Liver (tissue), 8 donors: ENCODE measurements at regions not wholly inside any gene's neighbourhood (a gene's known extent, or its start where the extent isn't known, plus 50 kb on each side); places are given as distances from the start of the nearest gene placed in this dataset.

Source experiments
- DNase-seq: peaks from one replicate; pipeline ENCODE4 v3.0.0-alpha.2; 2017; ENCODE audit warnings: low spot score
- H3K27ac ChIP-seq, 2 donors: one replicate each; pipeline ENCODE4 v1.7.0; 2013; ENCODE audit warnings: inconsistent platforms in 2 of 2, low read length in 2 of 2, control low read depth in 1 of 2, low read depth in 1 of 2, mild to moderate bottlenecking in 1 of 2
- H3K27me3 ChIP-seq, 4 donors: one replicate each; pipeline versions ENCODE4 v1.6.1 to v1.7.0; 2013; ENCODE audit warnings: low read length in 3 of 4, inconsistent platforms in 1 of 4, mild to moderate bottlenecking in 1 of 4, moderate library complexity in 1 of 4; ENCODE audit not compliant: control insufficient read depth in 4 of 4, insufficient read depth in 4 of 4
- H3K36me3 ChIP-seq, 4 donors: one replicate each; pipeline versions ENCODE4 v1.6.1 to v1.7.0; 2013; ENCODE audit warnings: low read length in 3 of 4, mild to moderate bottlenecking in 3 of 4, low read depth in 1 of 4, moderate library complexity in 1 of 4; ENCODE audit not compliant: control insufficient read depth in 4 of 4, insufficient read depth in 3 of 4
- H3K4me1 ChIP-seq, 4 donors: one replicate each; pipeline versions ENCODE4 v1.6.1 to v1.7.0; 2013; ENCODE audit warnings: low read length in 3 of 4, mild to moderate bottlenecking in 3 of 4, moderate library complexity in 1 of 4; ENCODE audit not compliant: control insufficient read depth in 4 of 4, insufficient read depth in 4 of 4
- H3K4me3 ChIP-seq, 3 donors: one replicate each; pipeline versions ENCODE4 v1.6.1 to v1.7.0; 2013; ENCODE audit warnings: low read length in 3 of 3, control low read depth in 1 of 3, low read depth in 1 of 3, mild to moderate bottlenecking in 1 of 3
- H3K9ac ChIP-seq, 2 donors: one replicate each; pipeline ENCODE4 v1.7.0; 2013; ENCODE audit warnings: low read length in 2 of 2, mild to moderate bottlenecking in 2 of 2, moderate library complexity in 2 of 2, control low read depth in 1 of 2, low read depth in 1 of 2
- H3K9me3 ChIP-seq, 4 donors: one replicate each; pipeline versions ENCODE4 v1.6.1 to v1.7.0; 2013; ENCODE audit warnings: low read length in 3 of 4; ENCODE audit not compliant: control insufficient read depth in 4 of 4
- CTCF ChIP-seq: fragments of 150-350 bp; IDR thresholded peaks from 2 replicates; pipeline ENCODE4 v1.5.1; 2017; ENCODE audit warnings: improper control_type of control experiment, low read depth, low read length; ENCODE audit not compliant: missing input control
- EGR1 ChIP-seq, 2 donors: IDR thresholded peaks; 2 replicates each; pipeline ENCODE4 v1.6.1; 2016 to 2018; ENCODE audit warnings: antibody characterized with exemption in 2 of 2, low read depth in 2 of 2
- FOXA1 ChIP-seq: IDR thresholded peaks from 2 replicates; pipeline ENCODE4 v1.6.1; 2016; ENCODE audit warnings: antibody characterized with exemption
- FOXA2 ChIP-seq: IDR thresholded peaks from 2 replicates; pipeline ENCODE4 v1.6.1; 2016; ENCODE audit warnings: antibody characterized with exemption
- GABPA ChIP-seq, 2 donors: IDR thresholded peaks in 1 of 2; conservative IDR thresholded peaks in 1 of 2; 2 replicates each; pipeline ENCODE4 v1.6.1; 2016; ENCODE audit warnings: antibody characterized with exemption in 2 of 2, mild to moderate bottlenecking in 1 of 2, moderate library complexity in 1 of 2
- HNF4A ChIP-seq, 2 donors: conservative IDR thresholded peaks; 2 replicates each; pipeline ENCODE4 v1.6.1; 2016; ENCODE audit warnings: antibody characterized with exemption in 2 of 2, mild to moderate bottlenecking in 2 of 2
- HNF4G ChIP-seq: IDR thresholded peaks from 2 replicates; pipeline ENCODE4 v1.6.1; 2016; ENCODE audit warnings: antibody characterized with exemption
- JUND ChIP-seq, 2 donors: IDR thresholded peaks; 2 replicates each; pipeline ENCODE4 v1.6.1; 2016; ENCODE audit warnings: antibody characterized with exemption in 2 of 2
- NR2F2 ChIP-seq: IDR thresholded peaks from 2 replicates; pipeline ENCODE4 v1.6.1; 2016; ENCODE audit warnings: antibody characterized with exemption
- RAD21 ChIP-seq, 2 donors: IDR thresholded peaks; 2 replicates each; pipeline ENCODE4 v1.6.1; 2016; ENCODE audit warnings: antibody characterized with exemption in 2 of 2, mild to moderate bottlenecking in 2 of 2
- REST ChIP-seq: IDR thresholded peaks from 2 replicates; pipeline ENCODE4 v1.6.1; 2016; ENCODE audit warnings: antibody characterized with exemption, mild to moderate bottlenecking
- RXRA ChIP-seq, 2 donors: IDR thresholded peaks; 2 replicates each; pipeline ENCODE4 v1.6.1; 2017 to 2018; ENCODE audit warnings: antibody characterized with exemption in 2 of 2, mild to moderate bottlenecking in 1 of 2
- SP1 ChIP-seq: IDR thresholded peaks from 2 replicates; pipeline ENCODE4 v1.6.1; 2018; ENCODE audit warnings: antibody characterized with exemption, mild to moderate bottlenecking
- TAF1 ChIP-seq: conservative IDR thresholded peaks from 2 replicates; pipeline ENCODE4 v1.6.1; 2016; ENCODE audit warnings: antibody characterized with exemption, mild to moderate bottlenecking
- YY1 ChIP-seq: IDR thresholded peaks from 2 replicates; pipeline ENCODE4 v1.6.1; 2016; ENCODE audit warnings: antibody characterized with exemption, mild to moderate bottlenecking
- WGBS: extraction: QIAGEN DNeasy Blood & Tissue Kit; methylation state at CpG from one replicate; pipeline ENCODE4 v1.1.7; 2013; 5-methylcytosine and 5-hydroxymethylcytosine counted together
- TF ChIP-seq, protein P1 (sequence below): IDR thresholded peaks from 2 replicates; pipeline ENCODE4 v1.6.1; 2016; ENCODE audit warnings: antibody characterized with exemption
- TF ChIP-seq, protein P2 (sequence below): IDR thresholded peaks from 2 replicates; pipeline ENCODE4 v1.6.1; 2016; ENCODE audit warnings: antibody characterized with exemption
- donor health status: healthy.
- donor health status: healthy.
- donor health status: healthy.
- donor health status: healthy.
- donor health status: healthy.

GRCh38 chr13:72620874-72621273 is 106.6 kb downstream of the MZT1 start (continued):
- TF ChIP-seq TAF1 (no peak), CTCF (no peak), FOXA2 (no peak)
- TF ChIP-seq, protein P1, sequence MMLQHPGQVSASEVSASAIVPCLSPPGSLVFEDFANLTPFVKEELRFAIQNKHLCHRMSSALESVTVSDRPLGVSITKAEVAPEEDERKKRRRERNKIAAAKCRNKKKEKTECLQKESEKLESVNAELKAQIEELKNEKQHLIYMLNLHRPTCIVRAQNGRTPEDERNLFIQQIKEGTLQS = no peak

DNA sequence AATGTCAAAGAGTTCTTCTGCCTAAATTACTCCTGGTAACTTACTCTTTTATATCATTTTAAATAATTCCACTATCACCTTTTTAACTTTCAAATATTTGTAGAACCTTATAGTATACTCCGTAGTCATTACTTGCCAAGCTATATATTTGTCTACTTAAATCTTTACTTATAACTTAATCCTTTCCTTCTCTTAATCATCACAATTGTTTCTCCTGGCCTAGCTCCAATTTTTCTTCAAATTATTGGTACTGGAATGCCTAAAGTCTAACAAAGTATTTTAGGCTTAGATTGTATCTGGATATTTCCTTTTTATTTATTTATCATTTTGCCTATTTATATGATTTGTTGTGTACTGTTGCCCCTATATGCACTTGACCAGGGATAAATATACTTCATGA is 109.5 kb downstream of the MZT1 start:
- no peak overlapping the region for H3K27ac ChIP-seq
- peaks cover 0 to 2% (median 0%) of the 10 kb centered on the region in 4 donors for H3K27me3 ChIP-seq
- no peaks in the 10 kb centered on the region for H3K36me3 ChIP-seq
- no peak overlapping the region for H3K4me3 ChIP-seq
- H3K4me1 ChIP-seq = no peaks in the 10 kb centered on the region
- 79% methylated on average over 1 of the region's 1 CpG for WGBS
- no peak for DNase-seq
- no peaks in the 10 kb centered on the region for H3K9me3 ChIP-seq
- TF ChIP-seq CTCF = no peak
- no peak for TF ChIP-seq YY1
- no peak for TF ChIP-seq FOXA2
- no peak for TF ChIP-seq GABPA (IDR thresholded peaks at IDR 0.05 in 1 of 2, conservative IDR thresholded peaks at IDR 0.05 in 1 of 2)
- no peak overlapping the region for H3K9ac ChIP-seq

- peaks cover 0 to 2% (median 0%) of the 10 kb centered on the region in 4 donors for H3K27me3 ChIP-seq
- no peaks in the 10 kb centered on the region for H3K9me3 ChIP-seq
- no peak overlapping the region for H3K27ac ChIP-seq
- H3K4me3 ChIP-seq = no peak overlapping the region
- no peak overlapping the region for H3K9ac ChIP-seq
- DNase-seq = no peak
- no peaks in the 10 kb centered on the region for H3K4me1 ChIP-seq
- no peaks in the 10 kb centered on the region for H3K36me3 ChIP-seq
- WGBS = 60% methylated on average over 2 of the region's 2 CpGs
- TF ChIP-seq SP1 = no peak
- no peak for TF ChIP-seq CTCF
- TF ChIP-seq TAF1 = no peak
- no peak for TF ChIP-seq GABPA (IDR thresholded peaks at IDR 0.05 in 1 of 2, conservative IDR thresholded peaks at IDR 0.05 in 1 of 2)
- no peak for TF ChIP-seq NR2F2
- TF ChIP-seq HNF4A (conservative IDR thresholded peaks at IDR 0.05) = no peak
- no peak for TF ChIP-seq JUND (IDR thresholded peaks at IDR 0.05)
- TF ChIP-seq, protein P1 = no peak
- TF ChIP-seq FOXA2 = no peak
- TF ChIP-seq HNF4G = no peak
- no peak for TF ChIP-seq REST
- TF ChIP-seq, protein P2, sequence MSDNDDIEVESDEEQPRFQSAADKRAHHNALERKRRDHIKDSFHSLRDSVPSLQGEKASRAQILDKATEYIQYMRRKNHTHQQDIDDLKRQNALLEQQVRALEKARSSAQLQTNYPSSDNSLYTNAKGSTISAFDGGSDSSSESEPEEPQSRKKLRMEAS = no peak
- no peak for TF ChIP-seq RXRA (IDR thresholded peaks at IDR 0.05)
- TF ChIP-seq RAD21 (IDR thresholded peaks at IDR 0.05) = no peak
- TF ChIP-seq YY1 = no peak
- no peak for TF ChIP-seq EGR1 (IDR thresholded peaks at IDR 0.05; ENCODE audit: low read depth in 2 of 2)
- no peak for TF ChIP-seq FOXA1
Measured at GRCh38 chr13:72617186-72617585, 110.2 kb downstream of the MZT1 start.
